ENCODE measurements at regions not wholly inside any gene's neighbourhood (a gene's known extent, or its start where the extent isn't known, plus 50 kb on each side); places are given as distances from the start of the nearest gene placed in this dataset.

- peaks cover 15 to 28% (median 22%) of the 10 kb centered on the region in 4 donors for H3K4me1 Mint-ChIP-seq
- H3K4me3 Mint-ChIP-seq = no peak overlapping the region
- no peaks in the 10 kb centered on the region for H3K9me3 Mint-ChIP-seq
- no peak overlapping the region for H3K27ac Mint-ChIP-seq
- DNase-seq (no peak), ATAC-seq (no peak)
- H3K27me3 Mint-ChIP-seq = peaks cover 0 to 3% (median 0%) of the 10 kb centered on the region in 5 donors
- POLR2A ChIA-PET = no interaction called here
- H3K36me3 Mint-ChIP-seq = no peaks in the 10 kb centered on the region
Measured at GRCh38 chr6:15960740-15961634, 167.9 kb upstream of the MYLIP start.

DNA sequence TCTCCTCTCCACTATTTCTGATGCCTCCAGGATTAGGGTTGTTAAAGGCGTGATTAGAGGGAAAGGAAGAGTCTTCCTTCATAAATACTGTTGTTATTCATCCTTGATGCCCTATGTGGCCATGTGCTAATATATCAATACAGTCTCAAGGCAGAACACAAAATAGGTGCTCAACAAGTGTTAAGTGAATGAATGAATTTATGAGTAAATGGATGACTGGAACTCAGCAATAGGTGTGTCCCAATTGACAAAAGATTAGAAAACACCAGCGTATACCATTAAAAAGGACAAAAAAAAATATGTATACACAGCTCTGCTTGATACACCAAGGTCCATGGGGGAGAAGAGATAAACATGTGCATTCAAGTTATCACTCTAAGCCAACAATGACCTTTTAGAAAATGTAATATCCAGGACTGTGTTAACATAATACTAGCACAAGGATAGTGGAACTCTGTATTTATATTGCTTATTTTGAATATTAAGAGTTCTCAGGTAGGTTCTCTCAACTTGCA, 171.2 kb upstream of the MYLIP start:
- H3K4me1 Mint-ChIP-seq = peaks cover 13 to 24% (median 24%) of the 10 kb centered on the region in 4 donors
- POLR2A ChIA-PET = no interaction called here
- H3K27ac Mint-ChIP-seq = no peak overlapping the region
- no peaks in the 10 kb centered on the region for H3K9me3 Mint-ChIP-seq
- DNase-seq = no peak
- peaks cover 0 to 2% (median 0%) of the 10 kb centered on the region in 5 donors for H3K27me3 Mint-ChIP-seq
- no peak overlapping the region for H3K4me3 Mint-ChIP-seq
- no peaks in the 10 kb centered on the region for H3K36me3 Mint-ChIP-seq
- no peak for ATAC-seq

DNA sequence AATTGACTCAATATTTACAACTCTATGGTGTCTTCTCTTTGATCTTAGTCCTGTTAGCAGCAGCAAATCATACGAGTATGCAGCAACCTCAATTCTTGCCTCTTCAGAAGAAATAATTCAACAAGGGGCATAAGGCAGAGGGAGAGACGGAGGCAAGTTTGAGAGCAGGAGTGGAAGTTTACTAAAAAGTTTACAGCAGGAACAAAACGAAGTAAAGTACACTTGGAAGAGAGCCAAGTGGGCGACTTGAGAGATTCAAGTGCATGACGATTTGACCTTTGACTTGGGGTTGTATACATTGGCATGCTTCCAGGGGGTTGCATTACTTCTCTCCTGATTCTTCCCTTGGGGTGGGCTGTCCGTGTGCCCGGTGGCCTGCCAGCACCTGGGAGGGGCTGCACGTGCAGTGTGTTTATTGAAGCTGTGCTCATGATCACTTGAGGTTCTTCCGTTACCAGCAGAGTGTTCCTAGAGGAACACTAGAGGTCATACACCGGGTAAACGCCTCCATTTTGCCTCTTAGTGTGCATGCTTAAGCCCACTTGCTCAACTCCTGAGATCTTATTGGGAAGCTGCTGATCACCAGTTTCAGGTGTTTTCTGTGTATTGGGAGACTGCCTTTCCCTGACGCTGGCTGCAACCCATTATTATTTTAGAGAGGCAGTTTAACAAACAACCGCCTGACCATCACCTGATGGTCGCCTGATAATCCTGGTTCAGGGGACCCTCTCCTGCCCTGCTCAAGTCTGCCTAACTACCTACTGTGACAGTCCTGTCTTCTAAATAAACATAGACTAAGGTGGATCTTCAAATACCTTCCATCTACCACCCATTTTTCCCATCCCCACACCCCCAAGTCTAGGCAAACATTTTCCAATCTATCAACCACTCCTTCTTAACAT, 172.4 kb upstream of the MYLIP start:
- DNase-seq (no peak), ATAC-seq (no peak)
- POLR2A ChIA-PET = no interaction called here
- no peaks in the 10 kb centered on the region for H3K9me3 Mint-ChIP-seq
- peak overlapping the region in 1 of 10 donors; percentile 75 for H3K27ac Mint-ChIP-seq
- peaks cover 2 to 19% (median 14%) of the 10 kb centered on the region in 4 donors for H3K4me1 Mint-ChIP-seq
- no peak overlapping the region for H3K4me3 Mint-ChIP-seq
- H3K27me3 Mint-ChIP-seq = peaks cover 0 to 2% (median 0%) of the 10 kb centered on the region in 5 donors
- no peaks in the 10 kb centered on the region for H3K36me3 Mint-ChIP-seq

DNA sequence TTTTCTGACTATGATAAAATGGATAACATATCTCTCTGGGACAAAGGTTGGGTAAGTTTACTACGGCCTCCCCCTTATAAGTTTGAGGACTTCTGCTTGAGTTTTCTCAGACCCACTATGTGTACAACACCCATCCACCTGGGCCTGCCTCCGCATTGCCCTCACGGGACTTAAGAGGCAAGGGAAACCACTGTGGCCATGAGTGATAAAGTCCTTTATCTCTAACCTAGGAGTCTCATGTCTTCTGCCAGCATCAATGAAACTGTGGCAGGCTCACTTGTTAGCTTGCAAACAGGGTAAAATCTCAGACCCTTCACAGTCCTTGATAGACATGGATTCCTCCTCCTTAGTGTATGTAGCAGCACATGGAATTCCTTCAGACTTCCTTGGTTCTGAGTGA, 173.4 kb upstream of the MYLIP start:
- POLR2A ChIA-PET = no interaction called here
- Mint-ChIP-seq H3K36me3 (no peaks in the 10 kb centered on the region), H3K4me1 (peaks cover 2 to 16% (median 12%) of the 10 kb centered on the region in 4 donors), H3K27me3 (peaks cover 0 to 2% (median 0%) of the 10 kb centered on the region in 5 donors), H3K27ac (no peak overlapping the region), H3K9me3 (no peaks in the 10 kb centered on the region), H3K4me3 (no peak overlapping the region)
- no peak for DNase-seq
- no peak for ATAC-seq

DNA sequence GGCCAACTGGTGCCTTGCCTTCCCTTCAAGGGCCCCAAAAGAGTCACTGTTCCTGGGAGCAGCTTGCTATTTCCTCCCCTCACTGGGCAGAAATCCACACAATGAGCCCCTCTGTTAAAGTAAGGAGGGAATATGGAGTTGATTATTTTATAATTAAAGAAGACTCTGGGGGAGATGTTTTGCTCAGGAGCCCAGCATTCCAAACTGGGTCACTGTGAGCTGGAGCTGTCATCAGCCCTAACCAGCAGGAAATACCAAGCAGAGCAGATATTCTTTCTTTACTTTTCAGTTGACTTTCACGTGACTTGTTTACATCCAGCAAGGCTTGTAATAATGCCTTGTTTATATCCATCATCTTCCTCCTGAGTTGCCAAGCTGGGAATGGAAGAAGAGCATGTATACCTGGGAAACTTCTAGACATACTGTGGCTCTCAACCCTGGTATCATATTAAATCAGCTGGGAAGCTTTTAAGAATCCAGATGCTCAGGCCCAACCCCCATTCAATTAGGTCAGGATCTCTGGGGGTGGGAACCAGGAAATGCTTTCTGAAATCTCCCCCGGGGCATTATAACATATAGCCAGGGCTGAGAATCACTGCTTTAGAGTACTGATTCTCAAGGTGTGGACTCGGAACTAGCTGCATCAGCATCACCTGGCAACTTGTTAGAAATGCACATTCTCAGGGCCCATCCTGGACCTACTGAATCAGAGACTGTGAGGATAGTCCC, 175.6 kb upstream of the MYLIP start:
- Mint-ChIP-seq H3K27me3 (peaks cover 0 to 2% (median 0%) of the 10 kb centered on the region in 5 donors), H3K9me3 (no peaks in the 10 kb centered on the region), H3K36me3 (no peaks in the 10 kb centered on the region), H3K4me3 (no peak overlapping the region), H3K27ac (no peak overlapping the region), H3K4me1 (peaks cover 2 to 16% (median 12%) of the 10 kb centered on the region in 4 donors)
- POLR2A ChIA-PET = no interaction called here
- DNase-seq (no peak), ATAC-seq (no peak)

- H3K9me3 Mint-ChIP-seq = no peaks in the 10 kb centered on the region
- POLR2A ChIA-PET = no interaction called here
Measured at GRCh38 chr6:15952231-15953151, 176.4 kb upstream of the MYLIP start.

DNA sequence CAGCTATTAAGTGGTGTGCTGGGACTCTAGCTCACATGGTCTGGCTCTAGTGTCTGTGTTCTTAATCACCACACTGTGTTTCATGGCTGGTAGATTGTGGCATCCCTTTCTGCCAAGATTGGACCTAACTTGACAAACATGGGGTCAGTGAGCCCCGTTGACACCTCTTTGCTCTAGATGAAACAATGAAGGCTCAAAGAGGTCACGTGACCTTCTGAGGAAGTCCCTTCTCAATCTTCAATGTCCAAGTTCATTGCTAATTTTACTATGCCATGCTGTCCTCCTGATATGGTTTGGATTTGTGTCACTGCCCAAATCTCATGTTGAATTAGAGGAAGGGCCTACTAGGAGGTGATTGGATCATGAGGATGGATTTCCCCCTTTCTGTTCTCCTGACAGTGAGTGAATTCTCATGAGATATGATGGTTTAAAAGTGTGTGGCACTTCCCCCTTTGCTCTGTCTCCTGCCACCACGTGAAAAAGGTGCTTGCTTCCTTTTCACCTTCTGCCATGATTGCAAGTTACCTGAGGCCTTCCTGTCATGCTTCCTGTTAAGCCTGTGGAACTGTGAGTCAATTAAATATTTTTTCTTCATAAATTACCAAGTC, 177.8 kb upstream of the MYLIP start:
- POLR2A ChIA-PET = no interaction called here
- H3K36me3 Mint-ChIP-seq = no peaks in the 10 kb centered on the region
- H3K4me3 Mint-ChIP-seq = no peak overlapping the region
- H3K27me3 Mint-ChIP-seq = no peaks in the 10 kb centered on the region
- DNase-seq (no peak), ATAC-seq (no peak)
- H3K9me3 Mint-ChIP-seq = no peaks in the 10 kb centered on the region
- H3K4me1 Mint-ChIP-seq = peaks cover under 1 to 12% (median 6%) of the 10 kb centered on the region in 4 donors
- no peak overlapping the region for H3K27ac Mint-ChIP-seq

More at GRCh38 chr6:15952231-15953151, 176.4 kb upstream of the MYLIP start:
- no peak for ATAC-seq
- Mint-ChIP-seq H3K36me3 (no peaks in the 10 kb centered on the region), H3K4me3 (no peak overlapping the region), H3K27ac (no peak overlapping the region), H3K4me1 (peaks cover 2 to 16% (median 12%) of the 10 kb centered on the region in 4 donors), H3K27me3 (peaks cover 0 to 2% (median 0%) of the 10 kb centered on the region in 5 donors)
- no peak for DNase-seq

GRCh38 chr6:15949982-15950381, 178.9 kb upstream of the MYLIP start:
- POLR2A ChIA-PET = no interaction called here
- Mint-ChIP-seq H3K9me3 (no peaks in the 10 kb centered on the region), H3K27me3 (no peaks in the 10 kb centered on the region), H3K4me3 (no peak overlapping the region), H3K27ac (no peak overlapping the region), H3K36me3 (no peaks in the 10 kb centered on the region), H3K4me1 (peaks cover 0 to 9% (median 3%) of the 10 kb centered on the region in 4 donors)
- DNase-seq (no peak), ATAC-seq (no peak)

GRCh38 chr6:15948930-15949900, 179.7 kb upstream of the MYLIP start:
- no peaks in the 10 kb centered on the region for H3K27me3 Mint-ChIP-seq
- peaks cover 0 to 9% (median 3%) of the 10 kb centered on the region in 4 donors for H3K4me1 Mint-ChIP-seq
- H3K4me3 Mint-ChIP-seq = no peak overlapping the region
- no peaks in the 10 kb centered on the region for H3K9me3 Mint-ChIP-seq
- no peaks in the 10 kb centered on the region for H3K36me3 Mint-ChIP-seq
- ATAC-seq = no peak
- H3K27ac Mint-ChIP-seq = no peak overlapping the region
- DNase-seq = no peak
- POLR2A ChIA-PET = no interaction called here

DNA sequence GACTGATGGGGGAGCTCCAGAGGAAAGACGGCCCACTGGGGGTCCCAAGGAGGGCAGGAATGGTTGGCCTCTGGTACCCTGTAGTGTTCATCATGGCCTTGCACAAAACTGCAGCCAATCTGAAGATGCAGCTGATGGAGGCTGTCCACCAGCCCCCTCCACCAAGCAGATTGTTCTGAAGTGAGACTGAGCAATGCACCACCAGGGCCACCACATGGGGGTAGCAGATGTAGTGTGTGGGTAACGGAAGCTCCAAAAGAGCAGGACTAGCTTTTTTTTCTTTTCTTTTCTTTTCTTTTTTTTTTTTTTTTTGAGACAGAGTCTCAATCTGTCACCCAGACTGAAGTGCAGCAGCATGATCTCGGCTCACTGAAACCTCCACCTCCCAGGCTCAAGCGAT, 181.0 kb upstream of the MYLIP start:
- Mint-ChIP-seq H3K4me3 (no peak overlapping the region), H3K9me3 (no peaks in the 10 kb centered on the region), H3K4me1 (peaks cover 0 to 6% (median 3%) of the 10 kb centered on the region in 4 donors), H3K27me3 (no peaks in the 10 kb centered on the region), H3K27ac (no peak overlapping the region), H3K36me3 (no peaks in the 10 kb centered on the region)
- DNase-seq = no peak
- POLR2A ChIA-PET = no interaction called here
- ATAC-seq = no peak

Data from naive thymus-derived CD8-positive, alpha-beta T cell (primary cell).